ENCODE measurements at regions not wholly inside any gene's neighbourhood (a gene's known extent, or its start where the extent isn't known, plus 50 kb on each side); places are given as distances from the start of the nearest gene placed in this dataset.

DNA sequence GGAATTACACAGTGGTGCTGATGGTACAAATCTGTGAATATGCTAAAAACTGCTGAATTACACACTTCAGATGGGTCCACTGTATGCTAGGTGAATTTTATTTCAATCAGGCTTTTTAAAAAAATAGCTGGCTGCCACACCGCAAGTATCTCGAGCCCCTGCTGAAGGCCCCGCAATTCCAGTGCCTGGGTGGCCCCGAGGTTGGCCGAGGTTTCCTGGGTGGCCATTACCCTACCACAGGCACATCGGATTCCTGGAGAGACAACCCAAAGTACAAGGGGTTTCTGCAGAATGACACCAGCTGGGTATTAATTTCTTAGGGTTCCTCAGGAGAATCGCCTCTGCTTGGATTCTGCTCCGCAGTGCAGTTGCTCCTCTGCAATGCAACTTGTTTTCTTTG is 127.8 kb downstream of the C16orf95 start:
- intact Hi-C loops (cut with DNase I) = no loop called here
- H3K27ac ChIP-seq = no peak overlapping the region
- no peak for TF ChIP-seq CTCF (IDR thresholded peaks at IDR 0.05)
- H3K36me3 ChIP-seq = no peaks in the 10 kb centered on the region
- H3K27me3 ChIP-seq (ENCODE audit: low read depth) = no peaks in the 10 kb centered on the region
- ATAC-seq = no peak
- H3K9me3 ChIP-seq = peaks cover 18% of the 10 kb centered on the region
- H3K4me1 ChIP-seq = no peaks in the 10 kb centered on the region
- no peak for DNase-seq
- no peak overlapping the region for H3K4me3 ChIP-seq

GRCh38 chr16:87190288-87191230 is 126.6 kb downstream of the C16orf95 start:
- intact Hi-C loops (cut with DNase I) = no loop called here
- no peaks in the 10 kb centered on the region for H3K4me1 ChIP-seq
- ATAC-seq (no peak), DNase-seq (no peak)
- no peaks in the 10 kb centered on the region for H3K27me3 ChIP-seq (ENCODE audit: low read depth)
- peaks cover 18% of the 10 kb centered on the region for H3K9me3 ChIP-seq
- H3K27ac ChIP-seq = no peak overlapping the region
- no peak for TF ChIP-seq CTCF (IDR thresholded peaks at IDR 0.05)
- no peak overlapping the region for H3K4me3 ChIP-seq
- no peaks in the 10 kb centered on the region for H3K36me3 ChIP-seq

- intact Hi-C loops (cut with DNase I) = no loop called here
- peaks cover 18% of the 10 kb centered on the region for H3K9me3 ChIP-seq
- H3K27me3 ChIP-seq (ENCODE audit: low read depth) = no peaks in the 10 kb centered on the region
- no peaks in the 10 kb centered on the region for H3K36me3 ChIP-seq
- DNase-seq (no peak), ATAC-seq (no peak)
- no peaks in the 10 kb centered on the region for H3K4me1 ChIP-seq
- H3K4me3 ChIP-seq = no peak overlapping the region
- no peak overlapping the region for H3K27ac ChIP-seq
- no peak for TF ChIP-seq CTCF (IDR thresholded peaks at IDR 0.05)
Measured at GRCh38 chr16:87192452-87193073, 124.6 kb downstream of the C16orf95 start.

GRCh38 chr16:87194172-87194571 is 123.0 kb downstream of the C16orf95 start:
- no peak for ATAC-seq

DNA sequence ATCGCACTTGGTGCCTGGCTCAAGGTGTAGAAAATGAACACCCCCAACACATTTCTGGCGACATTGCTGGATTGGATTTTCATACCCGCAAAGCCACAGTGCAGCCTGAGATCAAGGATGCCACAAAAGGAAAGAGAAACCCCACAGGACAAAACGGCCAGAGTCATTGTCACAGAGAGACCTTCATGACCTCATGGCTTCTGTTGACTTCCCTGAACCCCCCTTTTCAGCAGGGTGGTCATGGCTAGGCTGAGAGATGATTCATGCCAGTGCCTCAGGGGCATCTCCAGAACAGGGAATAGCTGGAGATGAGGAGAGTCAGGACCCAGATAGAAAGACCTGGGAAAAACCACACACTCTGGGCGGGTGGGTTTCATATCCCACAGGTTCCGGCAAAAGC is 122.0 kb downstream of the C16orf95 start:
- Histone ChIP-seq H3K4me3 (no peak overlapping the region), H3K9me3 (peaks cover 7% of the 10 kb centered on the region), H3K27ac (no peak overlapping the region), H3K27me3 (ENCODE audit: low read depth) (no peaks in the 10 kb centered on the region), H3K36me3 (no peaks in the 10 kb centered on the region), H3K4me1 (no peaks in the 10 kb centered on the region)
- ATAC-seq (no peak), DNase-seq (no peak)
- intact Hi-C loops (cut with DNase I) = no loop called here
- TF ChIP-seq CTCF (IDR thresholded peaks at IDR 0.05) = no peak

More at GRCh38 chr16:87194172-87194571, 123.0 kb downstream of the C16orf95 start:
- Histone ChIP-seq H3K9me3 (peaks cover 16% of the 10 kb centered on the region), H3K36me3 (no peaks in the 10 kb centered on the region), H3K4me1 (no peaks in the 10 kb centered on the region), H3K27ac (no peak overlapping the region), H3K27me3 (ENCODE audit: low read depth) (no peaks in the 10 kb centered on the region), H3K4me3 (no peak overlapping the region)
- no peak for DNase-seq
- no peak for TF ChIP-seq CTCF (IDR thresholded peaks at IDR 0.05)
- intact Hi-C loops (cut with DNase I) = no loop called here
